ENCODE measurements at regions not wholly inside any gene's neighbourhood (a gene's known extent, or its start where the extent isn't known, plus 50 kb on each side); places are given as distances from the start of the nearest gene placed in this dataset.

DNA sequence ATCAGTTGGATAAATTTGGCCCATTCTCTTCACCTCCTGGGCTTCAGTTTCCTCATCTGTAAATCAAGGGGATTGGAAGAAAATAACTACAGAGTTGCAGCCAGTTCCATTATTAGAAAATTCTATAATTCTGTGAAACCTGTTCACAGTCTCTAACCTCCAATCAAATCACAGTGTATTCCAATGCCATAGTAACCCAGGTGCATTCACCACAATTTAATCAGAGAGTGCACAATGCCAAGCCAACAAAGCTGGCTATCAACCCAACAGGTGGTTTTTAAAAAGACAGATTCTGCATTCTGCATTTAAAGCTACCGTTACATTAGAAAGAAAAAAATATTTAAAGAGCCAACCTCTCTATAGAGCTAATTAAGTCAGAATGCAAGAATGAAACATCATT is 308.6 kb downstream of the RNF144A start:
- no peak for TF ChIP-seq EZH2 (IDR thresholded peaks at IDR 0.05; ENCODE audit: insufficient read depth, poor library complexity, severe bottlenecking)
- no peak for TF ChIP-seq EZH2phosphoT487 (IDR thresholded peaks at IDR 0.05; ENCODE audit: insufficient read depth, low read depth)

Data from GM23248 (cell line).